Stimulated activated CD4-positive, alpha-beta T cell treated with anti-CD3 and anti-CD28 coated beads, Interleukin-12 subunit alpha, Interleukin-12 subunit beta, amount 100 ng/mL, for 4 hours (primary cell): ENCODE measurements at regions not wholly inside any gene's neighbourhood (a gene's known extent, or its start where the extent isn't known, plus 50 kb on each side); places are given as distances from the start of the nearest gene placed in this dataset.
"Not testable (repeated sequence)": the region's sequence is repeated elsewhere in the genome, so short reads cannot be mapped to it uniquely, and the experiment has no call there.

Experiments used
- DNase-seq: peaks from one replicate; pipeline ENCODE4 v3.0.0-alpha.2; 2020

DNA sequence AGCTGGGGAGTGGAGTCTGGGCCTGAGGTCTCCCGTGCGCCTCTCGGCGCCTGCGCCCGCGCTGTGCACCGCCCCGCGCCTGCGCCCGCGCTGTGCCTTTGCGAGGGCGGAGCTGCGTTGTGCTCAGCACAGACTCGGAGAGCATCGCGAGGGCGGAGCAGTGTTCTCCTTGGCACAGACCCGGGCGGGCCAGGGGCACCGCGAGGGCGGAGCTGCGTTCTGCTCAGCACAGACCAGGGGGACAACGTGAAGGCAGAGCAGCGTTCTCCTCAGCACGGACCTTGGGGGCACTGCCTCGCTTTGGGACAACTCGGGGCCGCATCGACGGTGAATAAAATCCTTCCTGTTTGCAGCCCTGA is 2968.4 kb downstream of the RPIA start:
- DNase-seq = not testable (repeated sequence)

DNA sequence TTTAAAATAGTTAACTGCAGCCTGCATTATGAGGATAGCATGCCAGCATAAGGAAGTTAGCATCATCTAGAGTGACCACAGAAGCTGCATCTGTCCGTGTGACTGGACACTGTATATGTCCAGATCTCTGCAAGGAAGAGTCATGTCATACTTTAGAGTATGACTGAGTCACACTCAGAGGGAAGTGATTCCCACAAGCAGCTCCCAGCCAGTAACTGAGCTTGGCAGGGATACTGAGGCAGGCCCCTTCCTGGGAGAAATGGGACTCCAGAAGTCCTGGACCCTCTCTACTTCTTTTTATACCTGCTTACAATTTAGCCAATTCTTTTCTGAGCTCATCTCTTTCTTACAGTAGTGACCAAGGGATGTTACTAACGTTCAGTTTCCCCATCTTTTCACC is 2975.9 kb downstream of the RPIA start:
- DNase-seq = not testable (repeated sequence)

DNA sequence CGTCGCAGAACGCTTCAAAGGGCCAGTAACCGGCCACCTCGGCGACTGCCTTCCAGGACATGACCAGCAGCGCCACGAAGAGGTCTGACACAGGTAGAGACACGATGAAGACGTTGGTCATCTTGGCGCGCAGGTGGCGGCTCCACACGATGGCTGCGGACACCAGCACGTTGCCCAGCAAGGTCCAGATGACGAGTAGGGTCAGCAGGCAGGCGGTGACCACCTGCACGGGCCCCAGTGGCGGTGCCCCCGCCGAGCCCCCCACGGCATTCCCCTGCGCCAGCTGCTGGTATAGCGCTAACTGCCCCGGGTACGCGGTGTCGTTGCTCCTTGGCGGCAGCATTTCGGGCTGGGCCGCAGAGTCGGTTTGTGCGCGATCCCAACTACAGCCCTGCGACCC is 2994.1 kb downstream of the RPIA start:
- not testable (repeated sequence) for DNase-seq

DNA sequence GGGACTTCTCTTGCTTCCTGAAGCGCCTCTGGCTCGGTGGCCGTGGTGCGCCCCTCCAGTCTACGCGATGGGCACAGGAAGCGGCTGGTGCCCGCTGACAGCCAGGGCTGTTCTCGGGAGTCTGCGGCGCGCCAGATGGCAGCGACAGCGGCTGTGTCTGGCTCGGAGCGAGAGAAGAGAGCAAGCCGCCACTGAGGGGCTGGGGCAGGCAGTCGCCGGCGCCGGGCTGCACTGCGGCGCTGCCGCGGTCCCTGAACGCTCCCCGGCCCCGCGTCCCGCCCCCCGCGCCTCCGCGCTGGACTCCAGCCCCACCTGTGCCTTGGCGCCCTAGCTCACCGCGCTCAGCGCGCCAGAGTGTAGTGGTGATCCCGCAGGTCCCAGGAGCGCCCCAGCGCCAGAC is 2994.6 kb downstream of the RPIA start:
- DNase-seq = not testable (repeated sequence)
